Hepatocyte (in vitro differentiated cells): ENCODE measurements at regions not wholly inside any gene's neighbourhood (a gene's known extent, or its start where the extent isn't known, plus 50 kb on each side); places are given as distances from the start of the nearest gene placed in this dataset.

ENCODE experiments used
- EZH2 ChIP-seq: fragments of 200-600 bp; sonication (generic); IDR thresholded peaks from 2 replicates; pipeline ENCODE4 v1.6.1; 2016; ENCODE audit warnings: antibody characterized with exemption, mild to moderate bottlenecking, borderline replicate concordance
- EZH2phosphoT487 ChIP-seq: fragments of 200-600 bp; sonication (generic); IDR thresholded peaks from one replicate; pipeline ENCODE4 v1.6.1; 2018; ENCODE audit warnings: antibody characterized with exemption, mild to moderate bottlenecking, low read depth, moderate library complexity; ENCODE audit not compliant: unreplicated experiment, severe bottlenecking
- TF ChIP-seq, protein P1 (sequence below): fragments of 200-600 bp; sonication (generic); IDR thresholded peaks from 2 replicates; pipeline ENCODE4 v1.5.1; 2016; ENCODE audit warnings: antibody characterized with exemption, mild to moderate bottlenecking; ENCODE audit not compliant: poor library complexity

- TF ChIP-seq EZH2 (no peak), EZH2phosphoT487 (no peak)
- TF ChIP-seq, protein P1, sequence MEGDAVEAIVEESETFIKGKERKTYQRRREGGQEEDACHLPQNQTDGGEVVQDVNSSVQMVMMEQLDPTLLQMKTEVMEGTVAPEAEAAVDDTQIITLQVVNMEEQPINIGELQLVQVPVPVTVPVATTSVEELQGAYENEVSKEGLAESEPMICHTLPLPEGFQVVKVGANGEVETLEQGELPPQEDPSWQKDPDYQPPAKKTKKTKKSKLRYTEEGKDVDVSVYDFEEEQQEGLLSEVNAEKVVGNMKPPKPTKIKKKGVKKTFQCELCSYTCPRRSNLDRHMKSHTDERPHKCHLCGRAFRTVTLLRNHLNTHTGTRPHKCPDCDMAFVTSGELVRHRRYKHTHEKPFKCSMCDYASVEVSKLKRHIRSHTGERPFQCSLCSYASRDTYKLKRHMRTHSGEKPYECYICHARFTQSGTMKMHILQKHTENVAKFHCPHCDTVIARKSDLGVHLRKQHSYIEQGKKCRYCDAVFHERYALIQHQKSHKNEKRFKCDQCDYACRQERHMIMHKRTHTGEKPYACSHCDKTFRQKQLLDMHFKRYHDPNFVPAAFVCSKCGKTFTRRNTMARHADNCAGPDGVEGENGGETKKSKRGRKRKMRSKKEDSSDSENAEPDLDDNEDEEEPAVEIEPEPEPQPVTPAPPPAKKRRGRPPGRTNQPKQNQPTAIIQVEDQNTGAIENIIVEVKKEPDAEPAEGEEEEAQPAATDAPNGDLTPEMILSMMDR, result no peak
These were observed 342.3 kb upstream of the SEMA3D start for GRCh38 chr7:85529201-85529600.
